Ovary (tissue), 7 donors: ENCODE measurements at regions not wholly inside any gene's neighbourhood (a gene's known extent, or its start where the extent isn't known, plus 50 kb on each side); places are given as distances from the start of the nearest gene placed in this dataset.

Source experiments
- DNase-seq, 5 donors: peaks; one replicate each; pipeline ENCODE4 v3.0.0-alpha.2; 2019 to 2020
- H3K27ac ChIP-seq, 2 donors: fragments of 200-600 bp; one replicate each; pipeline versions ENCODE4 v1.5.1 to v1.8.0; 2019 to 2022
- H3K27me3 ChIP-seq: fragments of 200-600 bp; one replicate; pipeline ENCODE4 v1.8.0; 2022
- H3K36me3 ChIP-seq: fragments of 200-600 bp; sonication (generic); one replicate; pipeline ENCODE4 v1.5.1; 2019
- H3K4me1 ChIP-seq: one replicate; pipeline ENCODE4 v1.8.1; 2013; ENCODE audit warnings: mild to moderate bottlenecking, moderate library complexity; ENCODE audit not compliant: insufficient read depth
- H3K4me3 ChIP-seq: fragments of 200-600 bp; sonication (generic); one replicate; pipeline ENCODE4 v1.5.1; 2017
- H3K9me3 ChIP-seq, 2 donors: fragments of 200-600 bp in 1 of 2; sonication (generic) in 1 of 2; one replicate each; pipeline versions ENCODE4 v1.5.1 to v1.8.1; 2013 to 2019; ENCODE audit warnings: mild to moderate bottlenecking in 1 of 2, moderate library complexity in 1 of 2
- EP300 ChIP-seq: sonication (generic); formaldehyde crosslinking; IDR thresholded peaks from one replicate; pipeline ENCODE4 v1.6.1; 2017; ENCODE audit warnings: antibody characterized with exemption
- POLR2A ChIP-seq: fragments of 450-650 bp; IDR thresholded peaks from one replicate; pipeline ENCODE4 v1.6.1; 2017; ENCODE audit warnings: antibody characterized with exemption, mild to moderate bottlenecking, moderate library complexity
- WGBS, 3 donors: extraction: QIAGEN DNeasy Blood & Tissue Kit in 1 of 3; methylation state at CpG; one replicate each; pipeline versions ENCODE4 v1.1.5 to v1.1.7; 2013 to 2017; 5-methylcytosine and 5-hydroxymethylcytosine counted together
- intact Hi-C, 4 donors: fragments of 100-400 bp; cut with DNase I; formaldehyde crosslinking; loops; one replicate each; pipeline versions ENCODE4 v1.11.0 to v1.15.1; 2022 to 2023
- TF ChIP-seq, protein P1 (sequence below), 3 donors: fragments of 450-650 bp in 2 of 3; fragments of 200-600 bp in 1 of 3; IDR thresholded peaks; one replicate each; pipeline versions ENCODE4 v1.5.1 to v1.8.0; 2016 to 2022; ENCODE audit warnings: antibody characterized with exemption in 3 of 3, mild to moderate bottlenecking in 1 of 3
- donor health status: DM: no; HTN: no; CAD: no; lungs with moderate emphysema.
- donor health status: DM: no; HTN: no; CAD: no.
- donor health status: Bipolar disorder and iron deficiency.
- donor health status: DM: no; HTN: no; CAD: no.
- donor health status: DM: yes; HTN: yes; CAD: no.

DNA sequence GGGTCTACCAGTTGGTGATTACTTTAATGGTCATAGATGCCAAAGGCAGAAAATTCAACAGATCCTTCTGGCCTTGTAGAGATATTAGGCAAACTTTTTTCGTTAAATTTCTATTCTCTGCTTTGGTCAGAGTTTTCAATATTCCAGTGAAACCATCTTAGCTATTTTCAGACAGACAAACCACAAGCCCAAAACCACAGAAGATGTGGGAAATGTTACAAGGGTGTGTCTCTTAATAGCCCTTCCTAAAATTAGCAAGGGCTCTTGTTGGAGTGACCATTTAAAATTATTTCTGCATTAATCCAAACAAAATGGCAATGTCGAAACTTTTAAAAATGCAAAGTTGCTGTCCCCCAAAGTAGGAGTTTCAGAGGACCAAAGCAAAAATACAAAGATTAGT lies 102.8 kb downstream of the ARRDC4 start:
- no peak for DNase-seq
- H3K4me3 ChIP-seq: no peak overlapping the region
- no peak overlapping the region for H3K27ac ChIP-seq
- no peaks in the 10 kb centered on the region for H3K9me3 ChIP-seq
- no peaks in the 10 kb centered on the region for H3K4me1 ChIP-seq
- intact Hi-C loops: no loop called here
- WGBS, 3 donors: 70 to 73% (median 71%) methylated on average over 2 of the region's 2 CpGs
- H3K27me3 ChIP-seq: no peaks in the 10 kb centered on the region
- no peaks in the 10 kb centered on the region for H3K36me3 ChIP-seq
- TF ChIP-seq EP300 (no peak), POLR2A (no peak)
- TF ChIP-seq, protein P1, sequence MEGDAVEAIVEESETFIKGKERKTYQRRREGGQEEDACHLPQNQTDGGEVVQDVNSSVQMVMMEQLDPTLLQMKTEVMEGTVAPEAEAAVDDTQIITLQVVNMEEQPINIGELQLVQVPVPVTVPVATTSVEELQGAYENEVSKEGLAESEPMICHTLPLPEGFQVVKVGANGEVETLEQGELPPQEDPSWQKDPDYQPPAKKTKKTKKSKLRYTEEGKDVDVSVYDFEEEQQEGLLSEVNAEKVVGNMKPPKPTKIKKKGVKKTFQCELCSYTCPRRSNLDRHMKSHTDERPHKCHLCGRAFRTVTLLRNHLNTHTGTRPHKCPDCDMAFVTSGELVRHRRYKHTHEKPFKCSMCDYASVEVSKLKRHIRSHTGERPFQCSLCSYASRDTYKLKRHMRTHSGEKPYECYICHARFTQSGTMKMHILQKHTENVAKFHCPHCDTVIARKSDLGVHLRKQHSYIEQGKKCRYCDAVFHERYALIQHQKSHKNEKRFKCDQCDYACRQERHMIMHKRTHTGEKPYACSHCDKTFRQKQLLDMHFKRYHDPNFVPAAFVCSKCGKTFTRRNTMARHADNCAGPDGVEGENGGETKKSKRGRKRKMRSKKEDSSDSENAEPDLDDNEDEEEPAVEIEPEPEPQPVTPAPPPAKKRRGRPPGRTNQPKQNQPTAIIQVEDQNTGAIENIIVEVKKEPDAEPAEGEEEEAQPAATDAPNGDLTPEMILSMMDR (IDR thresholded peaks at IDR 0.05): no peak

DNA sequence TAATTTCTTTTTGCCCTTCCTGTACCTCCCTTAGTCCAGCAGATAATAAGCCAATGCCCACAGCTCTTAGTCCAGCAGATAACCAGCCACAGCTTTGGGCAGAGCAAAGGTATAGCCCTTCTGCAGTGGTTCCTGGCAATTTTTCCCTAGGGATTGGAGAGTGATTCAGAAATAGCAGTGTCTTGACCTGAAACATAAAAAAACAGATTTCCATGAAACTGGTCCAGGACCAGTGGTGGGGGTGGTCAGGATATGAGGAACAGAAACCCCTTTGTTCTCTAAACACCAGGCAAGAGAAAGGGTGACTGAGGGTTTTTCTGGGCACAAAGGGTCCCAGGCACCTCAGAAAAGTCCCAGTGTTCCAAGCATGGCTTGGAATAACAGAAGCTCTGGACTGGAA lies 103.4 kb downstream of the ARRDC4 start:
- intact Hi-C loops: no loop called here
- Histone ChIP-seq H3K4me1 (no peaks in the 10 kb centered on the region), H3K36me3 (no peaks in the 10 kb centered on the region), H3K27me3 (no peaks in the 10 kb centered on the region), H3K4me3 (no peak overlapping the region), H3K27ac (no peak overlapping the region), H3K9me3 (no peaks in the 10 kb centered on the region)
- no peak for TF ChIP-seq POLR2A
- TF ChIP-seq, protein P1 (IDR thresholded peaks at IDR 0.05): no peak
- no peak for TF ChIP-seq EP300
- no peak for DNase-seq

DNA sequence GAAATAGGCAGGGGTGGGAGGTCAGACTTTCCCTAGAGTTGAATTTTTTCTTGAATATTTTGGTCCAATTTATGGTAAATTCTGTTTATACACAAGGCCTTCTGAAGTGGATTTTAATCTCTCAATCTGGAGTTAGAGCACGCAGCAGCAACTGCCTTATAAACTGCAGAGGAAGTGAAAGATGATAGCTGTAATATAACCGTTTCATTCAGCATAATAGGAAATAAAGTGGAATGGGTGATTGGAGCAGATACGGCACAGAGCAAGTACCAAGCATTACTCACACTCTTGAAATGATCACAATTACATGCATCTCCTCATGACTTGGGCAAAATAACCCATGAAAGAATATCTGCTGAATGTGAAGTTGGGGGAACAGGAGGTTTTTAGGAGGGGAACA lies 106.8 kb downstream of the ARRDC4 start:
- Histone ChIP-seq H3K9me3 (no peaks in the 10 kb centered on the region), H3K36me3 (no peaks in the 10 kb centered on the region), H3K4me1 (no peaks in the 10 kb centered on the region), H3K27me3 (no peaks in the 10 kb centered on the region), H3K4me3 (no peak overlapping the region), H3K27ac (no peak overlapping the region)
- no peak for DNase-seq
- intact Hi-C loops: no loop called here
- TF ChIP-seq, protein P1 (IDR thresholded peaks at IDR 0.05): no peak
- TF ChIP-seq POLR2A (no peak), EP300 (no peak)
- 40 to 43% (median 43%) methylated on average over 3 of the region's 3 CpGs for WGBS, 3 donors

DNA sequence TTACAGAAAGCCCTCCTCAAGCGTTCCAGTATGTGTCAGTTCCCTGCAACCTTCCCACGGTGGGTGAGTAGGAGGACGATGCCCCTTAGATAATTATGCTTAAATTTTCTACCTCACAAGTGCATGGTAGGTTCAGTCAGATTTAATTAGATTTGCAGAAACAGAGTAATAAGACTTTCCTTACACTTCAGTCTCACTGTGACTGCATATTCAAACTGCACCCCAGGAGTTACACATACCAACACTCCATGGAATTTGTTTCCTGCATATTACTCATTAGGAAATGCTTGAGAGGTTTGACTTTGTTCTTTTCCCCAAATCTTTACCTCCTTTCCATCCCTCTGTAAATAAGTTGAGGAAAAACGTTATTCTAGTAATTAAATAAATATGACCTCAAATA lies 108.8 kb downstream of the ARRDC4 start:
- H3K36me3 ChIP-seq: no peaks in the 10 kb centered on the region
- no peak overlapping the region for H3K4me3 ChIP-seq
- no peaks in the 10 kb centered on the region for H3K9me3 ChIP-seq
- TF ChIP-seq EP300 (no peak), POLR2A (no peak)
- TF ChIP-seq, protein P1 (IDR thresholded peaks at IDR 0.05): no peak
- intact Hi-C loops: no loop called here
- H3K4me1 ChIP-seq: no peaks in the 10 kb centered on the region
- WGBS, 3 donors: 45 to 63% (median 46%) methylated on average over 4 of the region's 4 CpGs
- DNase-seq: no peak
- no peaks in the 10 kb centered on the region for H3K27me3 ChIP-seq
- no peak overlapping the region for H3K27ac ChIP-seq

DNA sequence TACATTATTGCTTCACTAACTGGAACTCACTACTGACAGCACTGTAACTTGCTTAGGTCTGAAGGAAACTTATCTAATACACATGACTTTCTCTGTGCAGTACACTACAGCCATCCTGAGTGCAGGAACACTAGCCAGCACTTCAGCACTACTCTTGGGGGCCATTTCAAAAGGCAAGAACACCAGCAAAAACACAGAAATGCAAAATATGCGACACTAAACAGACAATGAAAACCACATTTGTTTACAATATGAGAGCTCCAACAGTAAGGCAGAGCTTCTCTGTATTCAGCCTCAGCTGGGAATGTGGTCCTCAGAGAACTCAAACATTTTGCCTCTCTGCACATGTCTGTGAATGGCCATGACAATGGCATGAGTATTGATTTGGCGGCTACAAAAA lies 109.6 kb downstream of the ARRDC4 start:
- no peak overlapping the region for H3K4me3 ChIP-seq
- H3K9me3 ChIP-seq: no peaks in the 10 kb centered on the region
- H3K4me1 ChIP-seq: no peaks in the 10 kb centered on the region
- 67 to 90% (median 88%) methylated on average over 2 of the region's 2 CpGs for WGBS, 3 donors
- H3K27ac ChIP-seq: no peak overlapping the region
- DNase-seq: no peak
- H3K36me3 ChIP-seq: no peaks in the 10 kb centered on the region
- intact Hi-C loops: no loop called here
- H3K27me3 ChIP-seq: no peaks in the 10 kb centered on the region
- TF ChIP-seq POLR2A (no peak), EP300 (no peak)
- TF ChIP-seq, protein P1 (IDR thresholded peaks at IDR 0.05): no peak
